HuH-7.5 (cell line): ENCODE measurements at regions not wholly inside any gene's neighbourhood (a gene's known extent, or its start where the extent isn't known, plus 50 kb on each side); places are given as distances from the start of the nearest gene placed in this dataset.
A peak's percentile ranks its signal among the peaks of the same experiment; 100 is the strongest.
"Not testable (repeated sequence)": the region's sequence is repeated elsewhere in the genome, so short reads cannot be mapped to it uniquely, and the experiment has no call there.

Source experiments
- DNase-seq: peaks from one replicate; pipeline ENCODE4 v3.0.0; 2011; ENCODE audit warnings: low spot score

- no peak for DNase-seq
Observed at GRCh38 chr4:95779447-95779846, 60.4 kb upstream of the PDHA2 start.

GRCh38 chr4:95778666-95779065, 61.2 kb upstream of the PDHA2 start:
- DNase-seq, result no peak

GRCh38 chr4:95770605-95771004, 69.3 kb upstream of the PDHA2 start:
- not testable (repeated sequence) for DNase-seq

GRCh38 chr4:95764961-95765360, 74.9 kb upstream of the PDHA2 start:
- no peak for DNase-seq

GRCh38 chr4:95761871-95762270, 78.0 kb upstream of the PDHA2 start:
- DNase-seq, result no peak

GRCh38 chr4:95761426-95761825, 78.5 kb upstream of the PDHA2 start:
- DNase-seq, result no peak

GRCh38 chr4:95760646-95761045, 79.2 kb upstream of the PDHA2 start:
- not testable (repeated sequence) for DNase-seq

- DNase-seq, result no peak
Observed at GRCh38 chr4:95758001-95758400, 81.9 kb upstream of the PDHA2 start.

- no peak for DNase-seq
Observed at GRCh38 chr4:95754667-95755066, 85.2 kb upstream of the PDHA2 start.

GRCh38 chr4:95749204-95749603, 90.7 kb upstream of the PDHA2 start:
- DNase-seq, result no peak

GRCh38 chr4:95742872-95743271, 97.0 kb upstream of the PDHA2 start:
- no peak for DNase-seq

GRCh38 chr4:95742179-95742578, 97.7 kb upstream of the PDHA2 start:
- DNase-seq, result no peak

GRCh38 chr4:95732061-95732460, 107.8 kb upstream of the PDHA2 start:
- no peak for DNase-seq

GRCh38 chr4:95729596-95729995, 110.3 kb upstream of the PDHA2 start:
- DNase-seq, result no peak

GRCh38 chr4:95728145-95728544, 111.7 kb upstream of the PDHA2 start:
- no peak for DNase-seq

- no peak for DNase-seq
Observed at GRCh38 chr4:95715830-95716229, 124.1 kb upstream of the PDHA2 start.

- DNase-seq, result no peak
Observed at GRCh38 chr4:95714571-95714970, 125.3 kb upstream of the PDHA2 start.

GRCh38 chr4:95705323-95705722, 134.6 kb upstream of the PDHA2 start:
- no peak for DNase-seq

GRCh38 chr4:95701500-95702170, 138.3 kb upstream of the PDHA2 start:
- DNase-seq, result no peak

GRCh38 chr4:95694411-95694810, 145.5 kb upstream of the PDHA2 start:
- DNase-seq, result no peak

GRCh38 chr4:95693594-95693993, 144.8 kb upstream of the UNC5C start:
- peak; percentile 2 for DNase-seq

- no peak for DNase-seq
Observed at GRCh38 chr4:95676190-95676589, 127.4 kb upstream of the UNC5C start.

- DNase-seq, result no peak
Observed at GRCh38 chr4:95675623-95676022, 126.8 kb upstream of the UNC5C start.

- DNase-seq, result no peak
Observed at GRCh38 chr4:95674521-95674981, 125.8 kb upstream of the UNC5C start.
